Tibial nerve (tissue), 4 donors: ENCODE measurements at regions not wholly inside any gene's neighbourhood (a gene's known extent, or its start where the extent isn't known, plus 50 kb on each side); places are given as distances from the start of the nearest gene placed in this dataset.

Experiments
- DNase-seq, 2 donors: peaks; one replicate each; pipeline ENCODE4 v3.0.0-alpha.2; 2019; ENCODE audit warnings: low spot score in 2 of 2
- H3K27ac ChIP-seq, 4 donors: fragments of 200-600 bp; sonication (generic) in 3 of 4; one replicate each; pipeline ENCODE4 v1.5.1; 2017 to 2019; ENCODE audit warnings: mild to moderate bottlenecking in 1 of 4
- H3K27me3 ChIP-seq, 2 donors: fragments of 200-600 bp; sonication (generic) in 1 of 2; one replicate each; pipeline versions ENCODE4 v1.5.1 to v1.6.0; 2017 to 2019
- H3K36me3 ChIP-seq, 3 donors: fragments of 200-600 bp; sonication (generic); one replicate each; pipeline ENCODE4 v1.5.1; 2018 to 2019
- H3K4me1 ChIP-seq, 4 donors: fragments of 200-600 bp; sonication (generic) in 3 of 4; one replicate each; pipeline ENCODE4 v1.5.1; 2017 to 2019
- H3K4me3 ChIP-seq, 4 donors: fragments of 200-600 bp; sonication (generic) in 3 of 4; one replicate each; pipeline ENCODE4 v1.5.1; 2017 to 2019; ENCODE audit warnings: mild to moderate bottlenecking in 1 of 4, moderate library complexity in 1 of 4
- H3K9me3 ChIP-seq, 4 donors: fragments of 200-600 bp; sonication (generic) in 3 of 4; one replicate each; pipeline ENCODE4 v1.5.1; 2017 to 2019
- EP300 ChIP-seq, 2 donors: sonication (generic); formaldehyde crosslinking; IDR thresholded peaks; one replicate each; pipeline ENCODE4 v1.6.1; 2017; ENCODE audit warnings: antibody characterized with exemption in 2 of 2, mild to moderate bottlenecking in 1 of 2
- POLR2A ChIP-seq, 2 donors: fragments of 450-650 bp; IDR thresholded peaks; one replicate each; pipeline ENCODE4 v1.6.1; 2017; ENCODE audit warnings: antibody characterized with exemption in 2 of 2, mild to moderate bottlenecking in 2 of 2, moderate library complexity in 2 of 2
- WGBS, 2 donors: methylation state at CpG; one replicate each; pipeline ENCODE4 v1.1.5; 2018; 5-methylcytosine and 5-hydroxymethylcytosine counted together
- TF ChIP-seq, protein P1 (sequence below), 5 experiments: fragments of 200-600 bp in 3 of 5; fragments of 450-650 bp in 2 of 5; sonication (generic) in 3 of 5; IDR thresholded peaks; one replicate each; pipeline ENCODE4 v1.5.1; 2016 to 2019; ENCODE audit warnings: antibody characterized with exemption in 5 of 5, mild to moderate bottlenecking in 3 of 5, moderate library complexity in 2 of 5

- H3K27ac ChIP-seq, result no peak overlapping the region
- no peaks in the 10 kb centered on the region for H3K4me1 ChIP-seq
- TF ChIP-seq POLR2A (IDR thresholded peaks at IDR 0.05) (no peak), EP300 (IDR thresholded peaks at IDR 0.05) (no peak)
- TF ChIP-seq, protein P1, sequence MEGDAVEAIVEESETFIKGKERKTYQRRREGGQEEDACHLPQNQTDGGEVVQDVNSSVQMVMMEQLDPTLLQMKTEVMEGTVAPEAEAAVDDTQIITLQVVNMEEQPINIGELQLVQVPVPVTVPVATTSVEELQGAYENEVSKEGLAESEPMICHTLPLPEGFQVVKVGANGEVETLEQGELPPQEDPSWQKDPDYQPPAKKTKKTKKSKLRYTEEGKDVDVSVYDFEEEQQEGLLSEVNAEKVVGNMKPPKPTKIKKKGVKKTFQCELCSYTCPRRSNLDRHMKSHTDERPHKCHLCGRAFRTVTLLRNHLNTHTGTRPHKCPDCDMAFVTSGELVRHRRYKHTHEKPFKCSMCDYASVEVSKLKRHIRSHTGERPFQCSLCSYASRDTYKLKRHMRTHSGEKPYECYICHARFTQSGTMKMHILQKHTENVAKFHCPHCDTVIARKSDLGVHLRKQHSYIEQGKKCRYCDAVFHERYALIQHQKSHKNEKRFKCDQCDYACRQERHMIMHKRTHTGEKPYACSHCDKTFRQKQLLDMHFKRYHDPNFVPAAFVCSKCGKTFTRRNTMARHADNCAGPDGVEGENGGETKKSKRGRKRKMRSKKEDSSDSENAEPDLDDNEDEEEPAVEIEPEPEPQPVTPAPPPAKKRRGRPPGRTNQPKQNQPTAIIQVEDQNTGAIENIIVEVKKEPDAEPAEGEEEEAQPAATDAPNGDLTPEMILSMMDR (IDR thresholded peaks at IDR 0.05), result no peak
- no peak for DNase-seq
- no peaks in the 10 kb centered on the region for H3K27me3 ChIP-seq
- H3K4me3 ChIP-seq, result no peak overlapping the region
- WGBS, 2 donors, result 72 to 74% methylated on average over 1 of the region's 1 CpG
- no peaks in the 10 kb centered on the region for H3K36me3 ChIP-seq
- H3K9me3 ChIP-seq, result no peaks in the 10 kb centered on the region
Measured at GRCh38 chr2:228556717-228557116, 375.2 kb upstream of the SPHKAP start.

- H3K4me1 ChIP-seq, result no peaks in the 10 kb centered on the region
- peaks cover 0 to 9% (median 0%) of the 10 kb centered on the region in 4 donors for H3K9me3 ChIP-seq
- no peak for DNase-seq
- TF ChIP-seq EP300 (IDR thresholded peaks at IDR 0.05) (no peak), POLR2A (IDR thresholded peaks at IDR 0.05) (no peak)
- TF ChIP-seq, protein P1 (IDR thresholded peaks at IDR 0.05), result no peak
- H3K27me3 ChIP-seq, result no peaks in the 10 kb centered on the region
- no peaks in the 10 kb centered on the region for H3K36me3 ChIP-seq
- WGBS, 2 donors, result 90% methylated on average over 7 of the region's 7 CpGs
- no peak overlapping the region for H3K27ac ChIP-seq
- H3K4me3 ChIP-seq, result no peak overlapping the region
Measured at GRCh38 chr2:228549441-228550007, 368.0 kb upstream of the SPHKAP start.

- no peak for TF ChIP-seq POLR2A (IDR thresholded peaks at IDR 0.05)
- TF ChIP-seq EP300 (IDR thresholded peaks at IDR 0.05), result no peak
- TF ChIP-seq, protein P1 (IDR thresholded peaks at IDR 0.05), result no peak
- 59 to 84% methylated on average over 1 of the region's 1 CpG for WGBS, 2 donors
- Histone ChIP-seq H3K4me3 (no peak overlapping the region), H3K9me3 (peaks cover 0 to 9% (median 0%) of the 10 kb centered on the region in 4 donors), H3K27ac (no peak overlapping the region), H3K27me3 (no peaks in the 10 kb centered on the region), H3K36me3 (no peaks in the 10 kb centered on the region), H3K4me1 (no peaks in the 10 kb centered on the region)
- DNase-seq, result no peak
Measured at GRCh38 chr2:228548230-228548629, 366.7 kb upstream of the SPHKAP start.

DNA sequence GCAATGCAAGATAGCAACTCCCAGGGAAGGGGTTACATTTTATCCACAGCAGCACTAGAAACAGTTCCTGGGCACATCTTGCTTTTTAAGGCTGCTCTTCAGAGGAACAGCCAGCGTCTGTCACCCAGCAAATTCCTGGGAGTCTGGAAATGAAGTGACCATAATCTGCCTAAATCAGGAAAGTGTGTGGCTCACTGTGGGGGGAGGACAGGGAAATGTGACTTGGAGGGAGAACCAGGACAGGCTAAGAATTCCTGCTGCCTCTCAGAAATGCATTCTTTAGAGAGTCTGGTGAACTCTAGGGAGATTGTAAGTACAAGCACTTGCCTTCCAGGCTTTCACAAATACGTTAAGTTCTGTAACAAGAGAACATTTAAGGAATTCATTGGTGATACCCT is 364.3 kb upstream of the SPHKAP start:
- H3K27me3 ChIP-seq, result no peaks in the 10 kb centered on the region
- 42 to 54% methylated on average over 2 of the region's 2 CpGs for WGBS, 2 donors

DNA sequence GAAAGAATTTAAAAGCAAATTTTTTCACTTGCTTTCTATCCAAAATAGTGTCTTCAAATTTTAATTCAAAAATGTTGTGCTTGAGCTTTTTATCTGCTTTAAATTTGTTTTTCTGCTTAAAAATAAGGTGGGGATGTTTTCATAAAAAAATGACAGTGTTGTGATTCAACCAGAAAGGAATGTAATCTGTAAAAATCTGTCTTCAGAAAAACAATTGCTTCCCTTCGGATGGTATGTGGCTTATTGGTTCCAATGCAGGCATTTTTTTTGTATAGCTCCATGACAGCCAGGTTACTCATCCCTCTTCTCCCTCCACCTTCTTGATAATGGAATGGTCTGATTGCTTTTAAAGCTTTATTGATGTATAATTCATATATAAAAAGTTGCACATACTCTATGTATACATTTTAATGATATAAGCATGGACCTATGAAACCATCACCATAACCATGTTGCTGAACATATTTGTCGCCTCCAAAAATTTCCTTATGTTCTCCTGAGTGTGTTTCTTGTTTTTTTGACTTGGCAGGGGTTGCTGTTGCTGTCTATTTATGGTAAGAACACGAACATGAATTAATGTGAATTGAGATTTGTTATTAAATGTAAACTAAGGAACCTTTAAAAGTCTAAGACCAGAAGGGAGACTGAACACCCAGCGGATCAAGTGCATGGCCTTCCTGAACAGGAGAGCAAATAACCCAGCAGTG is 363.7 kb upstream of the SPHKAP start:
- Histone ChIP-seq H3K36me3 (no peaks in the 10 kb centered on the region), H3K4me3 (no peak overlapping the region), H3K4me1 (no peaks in the 10 kb centered on the region), H3K9me3 (peaks cover 0 to 9% (median 0%) of the 10 kb centered on the region in 4 donors), H3K27me3 (no peaks in the 10 kb centered on the region), H3K27ac (no peak overlapping the region)
- DNase-seq, result no peak
- 58 to 65% methylated on average over 4 of the region's 4 CpGs for WGBS, 2 donors
- TF ChIP-seq POLR2A (IDR thresholded peaks at IDR 0.05) (no peak), EP300 (IDR thresholded peaks at IDR 0.05) (no peak)
- TF ChIP-seq, protein P1 (IDR thresholded peaks at IDR 0.05), result no peak

More for the DNA sequence above, 364.3 kb upstream of the SPHKAP start:
- no peak overlapping the region for H3K4me3 ChIP-seq
- H3K36me3 ChIP-seq, result no peaks in the 10 kb centered on the region
- DNase-seq, result no peak
- peaks cover 0 to 9% (median 0%) of the 10 kb centered on the region in 4 donors for H3K9me3 ChIP-seq
- no peaks in the 10 kb centered on the region for H3K4me1 ChIP-seq
- TF ChIP-seq, protein P1 (IDR thresholded peaks at IDR 0.05), result no peak
- no peak for TF ChIP-seq POLR2A (IDR thresholded peaks at IDR 0.05)
- TF ChIP-seq EP300 (IDR thresholded peaks at IDR 0.05), result no peak
- no peak overlapping the region for H3K27ac ChIP-seq
